IgD-negative memory B cell (primary cell): ENCODE measurements at regions not wholly inside any gene's neighbourhood (a gene's known extent, or its start where the extent isn't known, plus 50 kb on each side); places are given as distances from the start of the nearest gene placed in this dataset.

Source experiments
- H3K27ac Mint-ChIP-seq, 3 donors: one replicate each; pipeline ENCODE4 v1.8.0; 2020 to 2022; ENCODE audit warnings: mild to moderate bottlenecking in 3 of 3, mixed read lengths in 3 of 3, moderate library complexity in 1 of 3
- H3K27me3 Mint-ChIP-seq: one replicate; pipeline ENCODE4 v1.8.0; 2021; ENCODE audit warnings: mixed read lengths
- H3K36me3 Mint-ChIP-seq: one replicate; pipeline ENCODE4 v1.8.0; 2020; ENCODE audit warnings: mild to moderate bottlenecking, mixed read lengths
- H3K4me1 Mint-ChIP-seq, 3 donors: one replicate each; pipeline ENCODE4 v1.8.0; 2020 to 2022; ENCODE audit warnings: mixed read lengths in 3 of 3, mild to moderate bottlenecking in 1 of 3
- H3K4me3 Mint-ChIP-seq, 4 donors: one replicate each; pipeline ENCODE4 v1.8.0; 2020 to 2022; ENCODE audit warnings: mild to moderate bottlenecking in 4 of 4, mixed read lengths in 4 of 4, moderate library complexity in 3 of 4
- H3K9me3 Mint-ChIP-seq, 3 donors: one replicate each; pipeline ENCODE4 v1.8.0; 2020 to 2021; ENCODE audit warnings: mixed read lengths in 3 of 3, mild to moderate bottlenecking in 1 of 3

DNA sequence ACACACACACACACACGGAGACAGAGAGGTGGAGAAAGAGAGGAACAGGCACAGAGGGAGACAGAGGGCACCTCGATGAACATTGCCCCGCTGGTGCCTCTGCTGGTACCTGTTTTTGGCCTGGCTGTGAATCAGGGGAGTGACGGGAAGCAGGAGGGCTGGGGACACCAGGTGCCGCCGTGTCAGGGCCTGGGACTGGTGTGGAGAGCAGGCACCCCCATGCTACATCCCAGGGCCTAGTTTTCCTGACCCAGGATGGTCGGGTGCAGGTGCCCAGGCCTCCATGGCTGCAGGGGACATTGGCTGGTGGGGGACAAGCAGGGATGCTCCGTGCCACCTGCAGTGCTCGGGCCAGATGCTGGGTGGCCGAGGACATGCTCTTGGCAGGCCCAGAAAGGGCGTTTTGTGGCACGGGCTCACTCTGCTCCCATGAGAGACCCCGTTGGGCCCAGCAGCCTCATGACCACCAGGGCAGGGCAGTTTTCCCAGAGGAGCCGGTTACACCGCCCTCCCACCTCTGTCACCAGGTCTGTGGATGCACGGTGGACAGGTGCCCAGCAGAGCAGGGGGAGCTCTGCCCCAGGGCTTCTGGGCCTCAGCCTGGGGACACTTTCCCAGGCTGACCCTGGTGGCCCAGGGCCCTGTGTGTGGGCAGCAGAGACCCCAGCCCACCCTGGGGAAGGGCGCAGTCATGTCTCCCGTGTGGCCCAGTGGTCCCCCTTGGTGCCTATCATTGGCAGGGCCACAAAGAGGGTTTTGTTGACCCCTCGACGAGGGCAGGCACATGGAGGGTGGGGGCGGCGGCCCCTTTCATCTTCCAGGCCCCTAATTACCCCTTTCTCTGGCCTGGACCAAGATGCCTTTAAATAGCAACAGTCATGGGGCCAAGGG, 207.5 kb upstream of the RTL1 start:
- H3K36me3 Mint-ChIP-seq: no peaks in the 10 kb centered on the region
- H3K4me3 Mint-ChIP-seq: no peak overlapping the region
- peaks cover 0 to 13% (median 2%) of the 10 kb centered on the region in 3 donors for H3K9me3 Mint-ChIP-seq
- H3K27ac Mint-ChIP-seq: no peak overlapping the region
- H3K27me3 Mint-ChIP-seq: no peaks in the 10 kb centered on the region
- no peaks in the 10 kb centered on the region for H3K4me1 Mint-ChIP-seq

DNA sequence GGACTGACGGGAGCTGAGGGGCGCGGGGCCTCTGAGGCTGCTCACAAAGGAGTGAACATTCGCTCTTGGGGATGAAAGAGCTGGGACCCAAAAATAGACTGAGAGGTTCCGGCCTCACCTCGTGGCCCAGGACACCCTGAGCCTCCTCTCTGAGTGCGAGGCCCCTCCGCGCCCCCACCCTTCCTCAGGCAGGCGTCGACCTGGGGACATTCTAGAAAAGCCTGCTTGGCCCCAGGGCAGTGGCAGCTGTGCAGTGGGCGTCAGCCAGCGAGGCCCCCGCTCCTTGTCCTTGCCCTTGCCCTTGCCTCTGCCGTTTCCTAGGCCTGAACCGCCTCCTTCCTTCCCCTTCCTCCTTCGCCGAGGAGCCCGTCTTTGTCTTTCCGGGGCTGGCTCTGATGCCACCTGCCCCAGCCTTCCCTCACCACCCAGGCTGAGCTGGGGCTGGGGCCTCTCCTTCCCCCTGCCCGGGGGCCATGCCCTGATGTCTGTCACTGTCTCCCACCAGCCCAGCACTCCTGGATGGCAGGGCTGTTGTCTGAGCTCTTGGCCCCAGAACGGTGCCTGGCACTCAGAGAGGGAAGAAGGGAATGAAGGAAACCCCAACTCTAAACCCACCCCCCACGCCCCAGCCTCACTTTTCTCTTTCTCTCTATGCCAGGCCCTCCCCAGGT, 208.2 kb upstream of the RTL1 start:
- Mint-ChIP-seq H3K9me3 (peaks cover 0 to 10% (median 0%) of the 10 kb centered on the region in 3 donors), H3K27ac (no peak overlapping the region), H3K36me3 (no peaks in the 10 kb centered on the region), H3K4me1 (no peaks in the 10 kb centered on the region), H3K4me3 (no peak overlapping the region), H3K27me3 (no peaks in the 10 kb centered on the region)

DNA sequence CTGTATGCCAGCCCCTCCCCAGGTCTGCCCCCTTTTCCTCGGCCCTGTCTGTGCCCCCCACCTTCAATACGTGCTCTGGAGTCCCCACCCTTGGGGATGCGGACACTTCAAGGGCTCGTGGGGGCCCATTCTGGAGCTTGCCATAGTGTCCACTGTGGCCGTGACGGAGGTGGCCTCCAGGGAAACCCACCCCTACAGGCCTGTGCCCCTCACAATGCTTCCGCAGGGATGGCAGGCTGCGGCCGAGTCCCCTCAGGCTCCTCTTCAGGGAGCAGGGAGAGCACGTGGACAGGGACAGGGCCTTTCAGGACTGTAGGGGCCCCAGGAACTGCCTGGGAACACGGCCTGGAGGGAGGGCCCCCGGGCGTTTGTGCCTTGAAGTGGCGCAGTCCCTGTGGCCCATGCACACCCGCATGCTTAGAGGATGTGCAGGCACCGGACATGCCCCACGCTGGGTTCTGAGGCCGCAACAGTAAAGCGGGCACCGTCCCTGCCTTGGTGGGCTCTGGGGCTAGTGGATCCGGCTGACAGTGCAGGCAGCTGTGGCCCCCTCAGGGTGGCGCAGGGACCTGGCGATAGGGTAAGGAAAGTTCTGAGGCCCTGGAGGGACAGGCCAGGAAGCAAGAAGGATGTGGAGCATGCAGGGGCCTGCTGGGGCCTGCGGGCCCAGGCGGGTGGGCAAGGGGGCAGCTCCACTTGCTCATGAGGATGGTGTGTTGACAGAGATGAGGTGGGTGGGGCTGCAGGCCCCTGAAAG, 209.0 kb upstream of the RTL1 start:
- H3K27me3 Mint-ChIP-seq: no peaks in the 10 kb centered on the region
- peaks cover 0 to 2% (median 0%) of the 10 kb centered on the region in 3 donors for H3K9me3 Mint-ChIP-seq
- peaks cover 2% of the 10 kb centered on the region for H3K36me3 Mint-ChIP-seq
- no peaks in the 10 kb centered on the region for H3K4me1 Mint-ChIP-seq
- H3K4me3 Mint-ChIP-seq: no peak overlapping the region
- H3K27ac Mint-ChIP-seq: no peak overlapping the region

DNA sequence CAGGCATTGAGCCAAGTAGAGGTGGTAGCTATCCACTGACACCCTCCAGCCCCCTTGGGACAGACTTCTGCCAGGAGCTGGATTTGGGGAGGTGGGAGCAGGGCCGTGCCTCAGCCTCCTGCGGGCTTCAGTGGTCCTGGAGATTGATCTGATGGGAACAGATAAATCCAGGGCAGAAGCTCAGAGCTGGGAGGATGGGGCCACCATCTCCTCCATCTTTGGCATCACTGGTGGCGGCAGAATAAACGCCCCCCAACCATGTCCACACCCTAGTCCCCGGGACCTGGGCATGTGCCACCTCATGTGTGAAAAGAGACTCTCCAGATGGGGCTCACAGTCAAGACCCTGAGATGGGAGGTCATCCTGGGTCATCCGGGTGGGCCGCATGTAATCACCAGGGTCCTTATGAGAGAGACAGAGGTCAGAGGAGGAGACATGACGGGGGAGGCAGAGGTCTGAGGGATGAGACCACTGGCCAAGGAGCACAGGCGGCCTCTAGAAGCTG, 209.6 kb upstream of the RTL1 start:
- no peaks in the 10 kb centered on the region for H3K27me3 Mint-ChIP-seq
- H3K4me3 Mint-ChIP-seq: no peak overlapping the region
- no peak overlapping the region for H3K27ac Mint-ChIP-seq
- H3K9me3 Mint-ChIP-seq: no peaks in the 10 kb centered on the region
- H3K4me1 Mint-ChIP-seq: no peaks in the 10 kb centered on the region
- peaks cover 2% of the 10 kb centered on the region for H3K36me3 Mint-ChIP-seq

DNA sequence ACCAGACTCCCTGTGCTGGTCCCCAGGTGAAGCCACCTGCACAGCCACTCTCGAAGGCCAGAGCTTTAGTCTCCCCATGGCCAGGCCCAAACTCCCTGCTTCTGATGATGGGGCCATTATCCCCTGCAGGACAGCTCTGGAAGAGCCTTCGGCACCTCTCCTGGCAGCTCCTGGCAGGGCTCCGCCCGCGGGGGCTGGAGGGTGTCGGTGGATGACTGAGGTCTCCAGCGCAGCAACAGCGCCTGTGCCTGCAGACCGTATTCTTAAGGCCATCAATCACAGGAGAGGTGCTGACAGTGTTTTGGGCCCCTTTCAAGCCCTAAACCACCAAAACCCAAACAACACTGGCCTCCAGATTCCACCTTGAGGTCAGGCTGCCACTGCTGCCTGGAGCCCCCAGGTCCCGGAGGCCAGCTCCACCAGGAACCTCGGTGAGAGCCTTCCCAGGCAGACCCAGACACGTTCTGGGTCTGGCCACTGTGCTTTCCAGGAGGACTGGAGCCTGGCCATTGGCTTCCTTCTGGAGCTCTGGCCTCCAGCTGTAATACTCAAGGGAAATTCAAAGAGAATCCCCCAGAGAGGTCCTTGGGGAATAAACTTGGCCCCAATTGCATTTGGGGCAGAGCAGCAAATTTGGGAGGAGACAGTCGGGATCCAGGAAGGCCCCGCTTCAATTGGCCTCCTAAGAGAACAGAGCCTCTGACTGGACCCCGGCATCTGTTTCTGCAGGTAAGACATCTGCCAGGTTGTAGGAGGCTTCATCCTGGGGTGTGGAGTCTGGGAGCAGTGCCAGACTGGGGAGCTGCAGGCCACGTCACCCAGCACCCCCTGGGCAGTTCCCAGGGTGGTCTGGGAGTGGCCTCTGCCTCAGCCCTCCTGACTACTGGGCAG, 210.6 kb upstream of the RTL1 start:
- Mint-ChIP-seq H3K9me3 (peaks cover 0 to 2% (median 0%) of the 10 kb centered on the region in 3 donors), H3K27me3 (no peaks in the 10 kb centered on the region), H3K27ac (no peak overlapping the region), H3K36me3 (peaks cover 2% of the 10 kb centered on the region), H3K4me3 (no peak overlapping the region), H3K4me1 (peaks cover 0 to 4% (median 0%) of the 10 kb centered on the region in 3 donors)

DNA sequence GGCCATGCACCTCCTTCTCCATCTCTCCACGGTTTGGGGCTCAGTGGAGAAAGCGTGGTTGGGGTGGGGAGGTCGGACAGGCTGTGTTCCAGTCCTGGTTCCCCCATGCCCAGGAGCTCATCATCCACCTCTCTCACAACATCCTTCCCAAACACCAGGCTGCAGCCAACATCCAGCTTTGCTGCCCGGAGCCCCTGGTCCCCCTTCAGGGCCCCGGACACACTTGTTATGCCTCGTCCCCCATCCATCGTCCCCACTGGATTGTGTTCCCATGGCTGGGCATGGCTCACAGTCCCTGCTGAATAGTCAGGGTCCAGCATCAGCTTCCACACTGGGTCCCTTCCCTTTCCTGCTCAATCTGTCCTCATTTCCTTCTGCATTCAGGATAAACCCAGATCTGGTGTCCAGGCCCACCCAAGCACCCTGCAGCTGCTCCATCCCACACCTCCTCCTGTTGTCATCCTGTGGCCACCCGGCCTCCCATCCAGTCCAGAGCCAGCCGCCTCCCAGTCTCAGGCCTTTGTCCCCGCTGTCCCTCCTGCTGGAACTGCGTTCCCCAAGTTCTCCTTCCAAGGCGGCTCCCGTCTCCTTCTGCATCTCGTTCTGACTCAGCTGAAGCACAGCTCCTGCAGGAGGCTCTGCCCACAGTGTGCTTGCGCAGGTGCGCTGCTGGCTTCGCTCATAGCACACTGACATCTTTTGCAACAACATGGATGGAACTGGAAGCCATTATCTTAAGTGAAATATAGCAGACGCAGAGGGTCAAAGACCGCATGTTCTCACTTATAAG, 211.4 kb upstream of the RTL1 start:
- H3K4me3 Mint-ChIP-seq: no peak overlapping the region
- H3K9me3 Mint-ChIP-seq: peaks cover 0 to 2% (median 0%) of the 10 kb centered on the region in 3 donors
- H3K27me3 Mint-ChIP-seq: no peaks in the 10 kb centered on the region
- H3K4me1 Mint-ChIP-seq: peaks cover 1 to 7% (median 1%) of the 10 kb centered on the region in 3 donors
- H3K36me3 Mint-ChIP-seq: peaks cover 2% of the 10 kb centered on the region
- H3K27ac Mint-ChIP-seq: no peak overlapping the region

DNA sequence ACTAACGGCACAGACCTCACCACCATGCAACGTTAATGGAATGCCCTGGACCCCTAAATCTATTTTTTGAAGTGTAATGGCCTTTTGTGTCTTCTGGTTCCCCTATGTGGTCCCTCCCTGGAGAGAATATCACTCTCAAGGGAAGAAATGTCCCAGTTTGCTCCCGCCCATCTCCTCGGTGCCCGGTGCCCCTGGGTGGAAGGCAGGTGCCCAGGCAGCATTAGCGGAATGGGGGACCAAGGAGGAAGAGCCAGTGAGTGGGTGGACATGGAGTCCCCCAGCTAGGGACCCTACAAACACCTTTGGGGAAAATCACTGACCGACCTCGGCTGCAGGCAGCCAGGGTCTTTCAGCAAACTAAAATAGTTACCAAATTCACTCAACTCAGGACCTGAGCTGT, 212.1 kb upstream of the RTL1 start:
- Mint-ChIP-seq H3K27me3 (no peaks in the 10 kb centered on the region), H3K36me3 (peaks cover 2% of the 10 kb centered on the region), H3K4me1 (peaks cover 2 to 7% (median 4%) of the 10 kb centered on the region in 3 donors), H3K27ac (no peak overlapping the region), H3K9me3 (peaks cover 0 to 2% (median 0%) of the 10 kb centered on the region in 3 donors), H3K4me3 (no peak overlapping the region)

DNA sequence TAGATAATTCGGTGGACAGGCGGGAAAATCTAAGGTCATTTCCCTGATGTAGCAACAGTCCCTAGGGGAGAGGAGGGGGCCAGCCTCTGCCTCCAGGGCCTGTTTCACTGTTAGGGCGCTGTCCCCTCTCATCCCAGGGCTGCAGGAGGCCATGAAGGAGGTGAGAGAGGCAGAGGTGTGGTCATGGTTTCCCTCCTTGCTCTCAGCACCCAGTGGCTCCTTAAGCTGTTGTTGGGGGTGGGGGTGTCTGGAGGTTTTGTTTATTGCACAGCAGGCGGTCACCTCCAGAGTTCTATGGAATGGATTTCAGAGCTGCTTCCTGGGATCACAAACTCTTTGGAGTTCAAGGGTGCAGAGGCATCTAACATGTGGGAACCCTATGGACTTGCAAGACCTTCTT, 212.5 kb upstream of the RTL1 start:
- no peak overlapping the region for H3K27ac Mint-ChIP-seq
- no peaks in the 10 kb centered on the region for H3K27me3 Mint-ChIP-seq
- peaks cover 5 to 7% (median 7%) of the 10 kb centered on the region in 3 donors for H3K4me1 Mint-ChIP-seq
- peaks cover 2% of the 10 kb centered on the region for H3K36me3 Mint-ChIP-seq
- H3K4me3 Mint-ChIP-seq: no peak overlapping the region
- peaks cover 0 to 2% (median 0%) of the 10 kb centered on the region in 3 donors for H3K9me3 Mint-ChIP-seq

DNA sequence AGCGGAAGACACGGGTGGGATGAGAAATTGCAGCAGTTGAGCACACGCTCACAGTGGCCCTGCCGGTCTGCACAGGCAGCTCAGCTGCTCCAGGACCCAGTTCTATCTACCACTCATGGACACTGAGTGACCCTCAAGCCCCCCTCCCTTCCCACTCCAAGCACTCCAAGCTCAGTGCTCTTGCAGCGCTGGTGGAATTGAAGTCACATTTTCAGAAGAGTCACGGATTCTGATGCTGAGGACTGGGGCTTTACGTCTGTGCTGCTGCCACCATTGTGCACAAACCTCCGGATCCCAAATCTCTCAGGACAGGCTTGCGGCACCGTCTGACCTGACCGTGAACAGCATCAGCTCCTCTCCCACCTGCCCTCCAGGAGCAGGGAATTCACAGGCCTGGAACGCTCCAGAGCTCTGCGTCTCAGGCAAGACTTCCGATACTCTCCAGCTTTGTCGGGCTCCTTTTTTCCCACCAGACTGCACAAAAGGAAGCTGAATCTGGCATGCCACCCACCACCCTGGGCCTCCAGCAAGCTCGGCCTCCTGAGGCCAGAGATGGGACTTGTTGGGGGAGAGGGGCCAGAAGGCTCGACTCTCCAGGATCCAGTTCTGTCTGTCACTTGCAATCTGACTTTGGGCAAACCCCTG, 213.1 kb upstream of the RTL1 start:
- Mint-ChIP-seq H3K4me1 (peaks cover 7 to 11% (median 9%) of the 10 kb centered on the region in 3 donors), H3K4me3 (no peak overlapping the region), H3K36me3 (peaks cover 2% of the 10 kb centered on the region), H3K9me3 (peaks cover 0 to 2% (median 0%) of the 10 kb centered on the region in 3 donors), H3K27ac (no peak overlapping the region), H3K27me3 (no peaks in the 10 kb centered on the region)

DNA sequence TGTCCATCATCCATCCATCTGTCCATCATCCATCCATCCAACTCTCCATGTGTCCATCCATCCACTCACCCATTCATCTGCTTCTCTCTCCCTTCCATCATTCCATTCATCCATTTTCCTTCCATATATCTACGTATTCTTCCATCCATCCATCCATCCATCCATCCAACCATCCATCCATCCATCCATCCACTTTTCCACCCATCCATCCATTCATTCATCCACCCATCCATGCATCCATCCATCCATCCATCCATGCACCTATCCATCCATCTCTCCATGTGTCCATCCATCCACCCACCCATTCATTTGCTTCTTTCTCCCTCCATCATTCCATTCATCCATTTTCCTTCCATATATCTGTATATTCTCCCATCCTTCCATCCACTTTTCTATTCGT, 214.0 kb upstream of the RTL1 start:
- no peaks in the 10 kb centered on the region for H3K27me3 Mint-ChIP-seq
- H3K4me3 Mint-ChIP-seq: peak overlapping the region in 1 of 4 donors; percentile 12
- H3K27ac Mint-ChIP-seq: no peak overlapping the region

DNA sequence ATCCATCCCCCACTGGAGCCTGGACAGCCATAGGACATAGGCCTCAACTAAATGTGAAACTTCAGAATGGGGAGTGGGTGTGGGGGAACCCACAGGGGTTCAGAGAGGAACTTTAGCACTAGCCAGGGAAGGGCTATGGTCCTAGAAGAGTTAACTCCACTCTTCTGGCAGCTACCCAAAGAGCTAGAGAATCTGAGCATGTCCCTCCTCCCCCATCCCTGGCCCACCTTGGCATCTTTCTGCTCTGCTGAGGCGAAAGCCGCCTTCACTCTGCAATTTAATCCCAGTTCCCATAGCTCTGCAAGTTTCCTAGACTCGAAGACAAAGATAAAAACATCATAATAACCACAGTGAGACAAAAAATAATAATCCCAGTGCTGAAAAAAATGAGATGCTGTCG, 214.7 kb upstream of the RTL1 start:
- Mint-ChIP-seq H3K4me1 (peaks cover 7 to 12% (median 9%) of the 10 kb centered on the region in 3 donors), H3K36me3 (peaks cover 2% of the 10 kb centered on the region), H3K27me3 (no peaks in the 10 kb centered on the region), H3K4me3 (no peak overlapping the region), H3K27ac (no peak overlapping the region), H3K9me3 (peaks cover 0 to 2% (median 0%) of the 10 kb centered on the region in 3 donors)

More for the DNA sequence above, 214.0 kb upstream of the RTL1 start:
- Mint-ChIP-seq H3K9me3 (peaks cover 0 to 2% (median 0%) of the 10 kb centered on the region in 3 donors), H3K36me3 (peaks cover 2% of the 10 kb centered on the region), H3K4me1 (peaks cover 7 to 12% (median 9%) of the 10 kb centered on the region in 3 donors)

DNA sequence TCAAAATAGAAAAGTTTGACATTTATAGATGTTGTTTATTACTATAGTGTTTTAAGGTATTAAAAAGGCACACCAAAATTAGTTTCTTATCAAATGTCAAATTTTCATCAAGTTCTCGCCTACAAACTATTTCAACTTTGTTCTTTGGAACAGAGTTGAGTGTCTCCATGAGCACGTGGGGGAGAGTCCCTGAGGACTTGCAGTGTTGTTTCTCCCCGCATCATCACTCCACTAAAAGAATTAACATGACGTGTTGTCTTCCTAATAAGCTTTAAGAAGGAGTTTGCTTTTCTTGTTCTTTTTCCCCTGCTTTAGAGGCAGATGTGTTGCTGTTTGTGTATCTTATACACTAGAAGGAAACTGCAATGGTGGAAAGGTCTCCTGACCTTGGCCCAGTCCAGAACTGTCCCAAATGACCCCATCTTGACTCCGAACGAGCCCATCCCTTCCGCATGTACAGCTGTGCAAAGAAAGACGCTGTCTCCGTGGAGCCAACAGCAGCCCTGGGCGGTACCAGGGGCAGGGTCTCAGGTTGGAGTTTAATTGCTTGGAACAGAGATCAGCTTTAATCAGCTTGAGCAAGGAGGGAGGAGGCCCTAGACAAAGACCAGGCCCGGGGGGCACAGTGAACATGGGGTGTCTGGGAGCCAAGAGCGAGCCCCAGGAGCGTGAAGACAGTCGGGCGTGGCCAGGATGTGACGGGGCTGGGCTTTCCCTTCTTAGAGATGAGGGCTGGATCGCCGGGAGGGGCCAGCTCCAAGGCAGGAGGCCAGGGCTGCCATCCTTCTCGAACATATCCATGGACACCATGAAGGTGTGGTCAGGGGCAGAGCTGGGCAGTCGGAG, 215.4 kb upstream of the RTL1 start:
- H3K9me3 Mint-ChIP-seq: peaks cover 0 to 2% (median 0%) of the 10 kb centered on the region in 3 donors
- peak overlapping the region in 2 of 3 donors; percentile 13 to 53 for H3K27ac Mint-ChIP-seq
- H3K36me3 Mint-ChIP-seq: peaks cover 2% of the 10 kb centered on the region
- H3K27me3 Mint-ChIP-seq: no peaks in the 10 kb centered on the region
- peak overlapping the region in 3 of 4 donors; percentile 18 to 86 (median 80) for H3K4me3 Mint-ChIP-seq
- peaks cover 7 to 12% (median 9%) of the 10 kb centered on the region in 3 donors for H3K4me1 Mint-ChIP-seq
